GM18505 (cell line): ENCODE measurements at regions not wholly inside any gene's neighbourhood (a gene's known extent, or its start where the extent isn't known, plus 50 kb on each side); places are given as distances from the start of the nearest gene placed in this dataset.
A peak's percentile ranks its signal among the peaks of the same experiment; 100 is the strongest.

Experiments used
- ATAC-seq: cut with Tn5 transposase; IDR thresholded peaks from one replicate; pipeline ENCODE4 v1.9.1; 2021; ENCODE audit not compliant: unreplicated experiment
- POLR2A ChIP-seq: IDR thresholded peaks from 4 replicates; pipeline ENCODE4 v1.6.1; 2011; ENCODE audit warnings: borderline replicate concordance; ENCODE audit not compliant: insufficient read depth, insufficient read length; ENCODE audit errors: extremely low read depth

DNA sequence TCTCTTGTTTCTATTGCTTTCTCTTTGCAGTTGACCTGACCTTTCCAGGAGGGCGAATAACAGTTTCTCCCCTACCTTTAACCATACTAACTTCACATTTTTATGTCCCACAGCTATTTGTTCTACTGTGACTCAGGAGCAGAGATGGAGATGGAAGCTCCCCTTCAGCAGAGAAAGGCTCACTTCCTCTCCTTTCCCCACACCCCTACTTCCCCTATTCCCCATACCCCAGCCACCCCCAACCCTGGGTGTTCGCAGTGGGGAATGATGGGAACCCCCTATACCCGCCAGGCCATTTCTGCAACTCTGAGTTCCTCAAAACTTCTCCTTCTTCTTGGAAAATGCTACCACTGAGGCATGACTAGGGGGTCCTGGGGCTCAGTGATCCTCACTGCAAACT, 285.4 kb upstream of the MGAT5 start:
- ATAC-seq: no peak
- TF ChIP-seq POLR2A: no peak

- no peak for TF ChIP-seq POLR2A
- ATAC-seq: no peak
Observed at GRCh38 chr2:133970641-133971040, 283.2 kb upstream of the MGAT5 start.

GRCh38 chr2:133972297-133972696, 281.6 kb upstream of the MGAT5 start:
- ATAC-seq: no peak
- no peak for TF ChIP-seq POLR2A

- no peak for ATAC-seq
Observed at GRCh38 chr2:133972786-133973185, 281.1 kb upstream of the MGAT5 start.

GRCh38 chr2:133974353-133974752, 279.5 kb upstream of the MGAT5 start:
- ATAC-seq: no peak
- no peak for TF ChIP-seq POLR2A

More at GRCh38 chr2:133972786-133973185, 281.1 kb upstream of the MGAT5 start:
- TF ChIP-seq POLR2A: no peak

DNA sequence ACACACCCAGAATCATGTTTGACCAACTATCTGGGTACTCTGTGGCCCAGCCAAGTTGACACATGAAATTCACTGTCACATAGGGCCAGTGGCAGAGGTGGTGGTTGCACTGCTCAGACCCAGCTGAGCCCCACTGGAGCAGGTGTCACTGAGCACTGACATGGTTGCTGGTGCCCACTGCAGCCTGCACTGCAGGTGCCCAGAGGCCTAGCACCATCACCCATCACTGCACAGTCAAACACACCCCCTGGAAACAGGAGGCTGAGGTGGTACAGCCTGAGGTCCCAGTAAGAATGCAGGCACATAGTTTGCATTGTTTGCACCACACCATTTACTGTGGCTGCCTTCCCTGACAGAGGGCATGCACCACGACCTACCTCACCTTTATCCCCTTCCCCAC, 278.7 kb upstream of the MGAT5 start:
- peak; percentile 30 for ATAC-seq

GRCh38 chr2:133975676-133976428, 278.0 kb upstream of the MGAT5 start:
- ATAC-seq: peak; percentile 52
- no peak for TF ChIP-seq POLR2A

More for the DNA sequence above, 278.7 kb upstream of the MGAT5 start:
- TF ChIP-seq POLR2A: no peak

DNA sequence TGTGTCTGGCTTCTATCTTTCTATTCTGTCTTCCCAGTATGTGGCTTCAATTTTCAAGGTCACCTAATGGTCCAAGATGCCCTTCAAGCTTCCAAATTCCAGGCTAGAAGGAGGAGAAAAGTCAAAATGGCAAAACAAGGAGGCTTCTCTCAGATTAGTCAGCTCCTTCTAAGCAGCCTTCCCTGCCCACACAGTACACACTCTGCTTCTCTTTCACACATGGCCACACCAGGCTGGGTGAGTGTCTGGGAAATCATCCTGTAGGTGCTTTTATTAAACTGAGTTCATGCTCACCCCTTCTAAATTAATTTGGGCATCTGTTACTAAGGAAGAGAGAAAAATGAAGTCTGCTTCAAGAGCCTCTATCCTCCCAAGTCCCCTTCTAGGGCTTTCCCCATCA, 277.2 kb upstream of the MGAT5 start:
- no peak for ATAC-seq
- no peak for TF ChIP-seq POLR2A

DNA sequence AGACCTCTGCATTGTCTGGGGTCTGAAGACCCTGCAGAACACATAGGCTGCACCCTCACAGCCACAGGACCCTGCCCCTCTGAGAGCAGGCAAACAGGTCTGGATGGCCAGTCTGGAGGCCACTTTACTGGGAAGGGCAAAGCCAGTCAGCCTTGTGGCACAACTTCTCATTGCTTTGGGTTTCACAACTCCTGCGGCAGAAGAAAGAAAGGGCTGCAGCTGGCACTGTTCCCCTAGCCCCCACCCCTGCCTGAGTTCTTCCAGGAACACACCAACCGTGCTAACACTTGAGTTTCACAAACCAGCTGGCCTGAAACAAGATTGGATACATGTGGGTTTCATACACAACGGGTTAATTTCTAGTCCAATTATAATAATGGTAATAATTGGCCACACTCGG, 276.5 kb upstream of the MGAT5 start:
- ATAC-seq: no peak
- no peak for TF ChIP-seq POLR2A

DNA sequence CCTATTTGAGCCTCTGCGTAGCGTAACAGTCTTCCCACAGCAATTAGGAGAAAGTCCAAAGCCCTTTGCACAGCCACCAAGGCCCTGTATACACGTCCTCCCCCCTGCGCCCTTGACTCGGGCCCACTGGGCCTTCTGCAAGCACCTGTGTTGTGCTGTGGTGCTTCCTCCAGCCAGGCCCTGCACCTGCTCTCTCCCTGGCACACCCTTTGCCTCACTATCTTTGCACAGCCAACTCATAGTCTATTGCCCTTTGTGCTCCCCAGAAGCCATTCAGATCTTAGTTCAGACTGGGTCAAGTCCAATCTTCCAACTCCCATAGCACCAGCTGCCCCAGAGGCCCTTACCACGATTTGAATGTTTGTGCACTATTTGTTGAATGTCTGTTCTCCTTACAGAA, 271.6 kb upstream of the MGAT5 start:
- ATAC-seq: no peak
- no peak for TF ChIP-seq POLR2A

DNA sequence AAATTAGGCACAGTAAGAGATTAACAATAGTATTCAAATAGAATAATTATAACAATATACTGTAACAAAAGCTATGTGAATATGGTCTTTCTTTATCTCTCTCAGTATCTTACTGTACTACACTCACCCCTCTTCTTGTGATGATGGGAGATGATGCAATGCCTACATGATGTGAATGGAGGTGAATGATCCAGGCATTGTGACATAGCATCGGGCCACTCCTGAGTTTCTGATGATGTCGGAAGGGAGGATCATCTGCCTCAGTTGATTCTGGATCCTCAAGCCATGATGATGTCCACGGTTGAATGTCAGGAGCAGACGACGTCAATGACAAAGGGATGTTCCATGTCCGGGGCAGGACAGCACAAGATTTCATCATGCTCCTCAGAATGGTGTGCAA, 268.3 kb upstream of the MGAT5 start:
- no peak for TF ChIP-seq POLR2A
- no peak for ATAC-seq

- no peak for ATAC-seq
- TF ChIP-seq POLR2A: no peak
Observed at GRCh38 chr2:133986081-133986837, 267.6 kb upstream of the MGAT5 start.

- ATAC-seq: no peak
- no peak for TF ChIP-seq POLR2A
Observed at GRCh38 chr2:133986881-133987795, 266.7 kb upstream of the MGAT5 start.
